Ureter (tissue), 1 donor: ENCODE measurements at regions not wholly inside any gene's neighbourhood (a gene's known extent, or its start where the extent isn't known, plus 50 kb on each side); places are given as distances from the start of the nearest gene placed in this dataset.
"Not testable (repeated sequence)": the region's sequence is repeated elsewhere in the genome, so short reads cannot be mapped to it uniquely, and the experiment has no call there.

Source experiments
- DNase-seq: peaks from one replicate; pipeline ENCODE4 v3.0.0-alpha.2; 2020; ENCODE audit warnings: low spot score
- donor health status: DM: yes; HTN: yes; CAD: no.

- DNase-seq = no peak
These were observed 662.0 kb upstream of the CHD1 start for GRCh38 chr5:99590806-99591205.

GRCh38 chr5:99589424-99589823 lies 660.6 kb upstream of the CHD1 start:
- DNase-seq = no peak

GRCh38 chr5:99587983-99588382 lies 659.2 kb upstream of the CHD1 start:
- no peak for DNase-seq

- no peak for DNase-seq
These were observed 658.1 kb upstream of the CHD1 start for GRCh38 chr5:99586878-99587277.

GRCh38 chr5:99581204-99581603 lies 652.4 kb upstream of the CHD1 start:
- DNase-seq = not testable (repeated sequence)

GRCh38 chr5:99562937-99563627 lies 634.3 kb upstream of the CHD1 start:
- not testable (repeated sequence) for DNase-seq

- DNase-seq = no peak
These were observed 624.5 kb upstream of the CHD1 start for GRCh38 chr5:99553211-99553810.

GRCh38 chr5:99544356-99544755 lies 615.5 kb upstream of the CHD1 start:
- no peak for DNase-seq

GRCh38 chr5:99543841-99544240 lies 615.0 kb upstream of the CHD1 start:
- no peak for DNase-seq

- DNase-seq = not testable (repeated sequence)
These were observed 605.4 kb upstream of the CHD1 start for GRCh38 chr5:99534241-99534640.

- not testable (repeated sequence) for DNase-seq
These were observed 592.9 kb upstream of the CHD1 start for GRCh38 chr5:99521666-99522065.

- not testable (repeated sequence) for DNase-seq
These were observed 587.2 kb upstream of the CHD1 start for GRCh38 chr5:99515864-99516490.

GRCh38 chr5:99510237-99510866 lies 581.5 kb upstream of the CHD1 start:
- not testable (repeated sequence) for DNase-seq

GRCh38 chr5:99509064-99509463 lies 580.3 kb upstream of the CHD1 start:
- not testable (repeated sequence) for DNase-seq

GRCh38 chr5:99495456-99495855 lies 566.6 kb upstream of the CHD1 start:
- DNase-seq = not testable (repeated sequence)

- not testable (repeated sequence) for DNase-seq
These were observed 549.6 kb upstream of the CHD1 start for GRCh38 chr5:99478450-99478849.

- not testable (repeated sequence) for DNase-seq
These were observed 544.5 kb upstream of the CHD1 start for GRCh38 chr5:99473328-99473727.

GRCh38 chr5:99471726-99472125 lies 542.9 kb upstream of the CHD1 start:
- DNase-seq = not testable (repeated sequence)

GRCh38 chr5:99471178-99471577 lies 542.4 kb upstream of the CHD1 start:
- DNase-seq = not testable (repeated sequence)

- DNase-seq = not testable (repeated sequence)
These were observed 541.8 kb upstream of the CHD1 start for GRCh38 chr5:99470636-99471035.

- no peak for DNase-seq
These were observed 531.9 kb upstream of the CHD1 start for GRCh38 chr5:99460701-99461100.

GRCh38 chr5:99453196-99453595 lies 524.4 kb upstream of the CHD1 start:
- no peak for DNase-seq

GRCh38 chr5:99449786-99450185 lies 521.0 kb upstream of the CHD1 start:
- no peak for DNase-seq
